HG03469 (cell line): ENCODE measurements at regions not wholly inside any gene's neighbourhood (a gene's known extent, or its start where the extent isn't known, plus 50 kb on each side); places are given as distances from the start of the nearest gene placed in this dataset.

Source experiments
- ATAC-seq: cut with Tn5 transposase; IDR thresholded peaks from one replicate; pipeline ENCODE4 v1.9.1; 2021; ENCODE audit warnings: mild to moderate bottlenecking, moderate library complexity, moderate number of reproducible peaks; ENCODE audit not compliant: unreplicated experiment

DNA sequence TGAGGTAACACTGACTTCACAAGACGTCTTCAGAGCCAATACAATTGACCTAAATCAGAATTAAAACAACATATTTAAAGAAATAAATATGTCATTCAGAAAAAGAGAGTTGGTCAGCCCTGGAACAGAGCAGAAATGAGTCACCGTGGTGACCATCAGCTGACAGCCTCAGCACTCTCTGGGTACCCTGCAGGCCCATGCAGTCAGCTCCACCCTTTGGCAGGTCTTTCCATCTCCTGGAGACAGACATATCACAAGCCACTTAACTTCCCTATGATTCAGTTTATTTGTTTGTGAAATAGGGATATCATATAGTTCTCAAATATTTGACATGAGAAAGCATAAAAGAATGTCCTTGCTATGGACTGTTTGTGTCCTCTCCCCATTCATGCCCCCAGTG lies 151.6 kb upstream of the MEF2C start:
- ATAC-seq, result no peak

GRCh38 chr5:89030798-89031197 lies 147.8 kb upstream of the MEF2C start:
- no peak for ATAC-seq

GRCh38 chr5:89028595-89029285 lies 145.8 kb upstream of the MEF2C start:
- no peak for ATAC-seq

DNA sequence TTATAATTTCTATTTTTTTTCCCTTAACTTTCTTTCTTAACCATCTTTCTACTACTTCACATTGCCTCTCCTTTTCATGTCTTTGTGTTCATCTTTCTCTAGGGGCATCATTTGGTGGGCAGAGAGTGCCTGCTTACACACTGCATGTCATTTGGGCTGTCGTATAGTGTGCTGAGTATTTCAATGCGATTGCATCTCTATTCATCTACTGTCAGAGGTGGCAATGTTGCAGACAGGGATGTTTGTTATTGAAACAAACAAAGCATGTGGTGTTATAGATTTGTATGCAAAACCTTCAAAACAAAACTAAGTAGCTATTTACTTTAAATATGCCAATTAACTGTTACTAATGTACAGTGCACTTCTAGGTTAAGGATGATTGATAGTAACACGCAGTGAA lies 141.1 kb upstream of the MEF2C start:
- no peak for ATAC-seq

GRCh38 chr5:89020926-89021610 lies 138.1 kb upstream of the MEF2C start:
- no peak for ATAC-seq

DNA sequence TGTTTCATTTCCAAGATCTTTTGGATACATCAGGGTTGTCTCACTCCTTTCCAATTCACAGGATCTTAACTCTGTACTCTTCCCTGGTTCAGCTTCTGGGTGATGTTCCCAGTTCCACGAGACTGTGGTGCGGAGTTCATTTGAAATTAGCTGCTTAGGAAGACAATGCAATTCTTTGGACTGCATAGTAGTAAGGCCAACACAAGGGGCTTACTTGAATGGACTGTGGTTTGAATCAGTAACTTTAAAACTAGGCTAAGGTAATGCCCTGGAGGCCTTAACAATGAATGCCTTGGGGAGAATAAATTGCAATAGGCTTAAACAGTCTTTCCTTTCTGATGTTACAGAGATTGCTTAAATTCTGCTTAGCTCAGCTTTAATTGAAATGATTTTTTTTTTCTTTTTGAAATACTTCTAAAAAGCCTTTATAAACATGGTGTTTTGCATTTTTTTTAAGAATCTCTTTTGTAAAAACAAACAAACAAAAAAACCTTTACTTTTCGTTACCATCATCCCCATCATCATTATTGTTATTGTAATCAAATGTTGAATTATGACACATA lies 133.8 kb upstream of the MEF2C start:
- ATAC-seq, result no peak

GRCh38 chr5:89015409-89015808 lies 132.4 kb upstream of the MEF2C start:
- no peak for ATAC-seq

DNA sequence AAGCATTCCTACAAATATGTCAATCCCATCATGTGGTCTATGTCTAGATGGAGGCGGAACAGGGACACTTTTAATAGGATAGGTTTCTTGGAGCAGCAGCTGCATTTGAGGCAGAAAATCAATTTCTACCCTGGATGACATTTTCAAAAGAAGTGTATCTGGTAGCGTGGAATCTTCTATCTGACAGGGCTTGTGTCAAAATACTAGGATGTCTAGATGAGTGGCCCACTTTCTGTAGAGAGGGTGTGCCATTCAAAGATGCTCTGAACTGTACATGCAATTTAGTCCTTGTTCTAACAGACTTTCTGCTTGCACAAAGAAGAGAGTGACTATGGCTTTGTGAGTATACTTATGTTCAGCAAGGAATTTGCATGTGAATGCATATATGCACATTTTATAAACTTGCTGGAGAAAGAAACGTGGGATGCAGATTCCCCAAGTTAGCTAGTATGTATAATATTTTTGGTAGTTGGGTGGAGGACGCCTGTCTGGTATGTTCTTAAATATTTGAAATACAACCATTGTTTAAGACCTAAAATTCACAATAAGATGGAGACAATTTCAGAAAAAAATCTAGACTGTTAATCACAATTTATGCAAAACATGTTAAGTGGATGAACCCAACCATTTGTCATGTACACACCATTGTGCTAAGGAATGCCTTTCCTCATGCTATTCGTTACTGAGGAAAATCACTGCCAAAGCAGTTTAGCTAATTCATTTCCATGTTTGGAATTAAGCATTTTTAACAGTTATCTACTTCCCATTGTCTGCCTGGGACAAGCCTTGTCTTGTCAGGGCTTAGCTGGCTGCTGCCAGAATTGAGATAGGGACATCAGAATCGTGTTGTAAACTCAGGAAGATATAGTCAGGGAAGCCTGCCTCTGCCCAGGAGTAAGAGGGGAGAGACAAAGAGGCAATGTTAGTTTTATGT lies 129.1 kb upstream of the MEF2C start:
- ATAC-seq, result no peak

DNA sequence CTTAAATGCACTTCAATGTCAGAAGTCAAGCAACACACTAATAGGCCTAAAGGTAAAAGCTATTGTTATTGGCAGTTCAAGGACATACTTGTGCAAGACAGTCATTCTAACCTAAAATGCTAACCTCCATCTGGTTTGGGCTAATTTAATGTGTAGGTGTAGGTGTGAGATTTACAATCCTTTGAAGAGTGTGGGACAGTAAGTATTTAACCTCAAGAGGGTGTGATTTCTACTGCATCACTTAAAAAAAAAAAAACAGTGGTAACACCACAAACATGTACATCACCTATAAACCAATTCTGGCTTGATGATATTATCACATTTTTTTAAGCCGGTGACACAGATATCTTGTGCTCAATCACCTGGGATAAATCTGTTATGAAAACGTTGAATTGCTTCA lies 127.5 kb upstream of the MEF2C start:
- no peak for ATAC-seq

- ATAC-seq, result no peak
Observed at GRCh38 chr5:89008291-89008690, 125.3 kb upstream of the MEF2C start.

- ATAC-seq, result no peak
Observed at GRCh38 chr5:89005990-89006389, 123.0 kb upstream of the MEF2C start.

GRCh38 chr5:89004379-89004778 lies 121.4 kb upstream of the MEF2C start:
- ATAC-seq, result no peak

DNA sequence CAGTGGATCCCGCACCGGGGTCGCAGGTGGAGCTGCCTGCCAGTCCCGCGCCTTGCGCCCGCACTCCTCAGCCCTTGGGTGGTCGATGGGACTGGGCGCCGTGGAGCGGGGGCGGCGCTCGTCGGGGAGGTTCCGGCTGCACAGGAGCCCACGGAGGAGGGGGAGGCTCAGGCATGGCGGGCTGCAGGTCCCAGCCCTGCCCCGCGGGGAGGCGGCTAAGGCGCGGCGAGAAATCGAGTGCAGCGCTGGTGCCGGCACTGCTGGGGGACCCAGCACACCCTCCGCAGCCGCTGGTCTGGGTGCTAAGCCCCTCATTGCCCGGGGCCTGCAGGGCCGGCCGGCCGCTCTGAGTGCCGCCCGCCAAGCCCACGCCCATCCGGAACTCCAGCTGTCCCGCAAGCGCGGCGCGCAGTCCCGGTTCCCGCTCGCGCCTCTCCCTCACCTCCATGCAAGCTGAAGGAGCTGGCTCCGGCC lies 120.6 kb upstream of the MEF2C start:
- ATAC-seq, result no peak

DNA sequence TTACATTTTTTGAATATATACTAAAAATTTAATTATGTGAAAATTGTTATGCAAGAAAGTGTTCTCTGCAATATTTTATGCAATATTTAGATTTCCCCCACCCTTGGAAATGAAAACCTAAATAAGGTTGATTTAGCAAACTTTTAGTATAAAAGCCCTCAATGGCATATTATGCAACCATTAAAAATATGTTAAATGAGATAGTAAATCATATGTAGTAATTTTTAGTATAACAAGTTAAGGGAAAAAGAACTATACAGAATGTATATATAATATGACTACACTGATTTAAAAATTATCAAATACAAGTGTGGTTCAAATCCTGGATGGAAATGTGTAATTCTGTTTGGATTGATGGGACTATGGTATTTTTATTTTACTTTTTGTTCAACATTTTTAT lies 116.9 kb upstream of the MEF2C start:
- ATAC-seq, result no peak

GRCh38 chr5:88997937-88998336 lies 115.0 kb upstream of the MEF2C start:
- no peak for ATAC-seq

GRCh38 chr5:88984040-88984439 lies 101.1 kb upstream of the MEF2C start:
- ATAC-seq, result no peak

- no peak for ATAC-seq
Observed at GRCh38 chr5:88979726-88980125, 96.7 kb upstream of the MEF2C start.

DNA sequence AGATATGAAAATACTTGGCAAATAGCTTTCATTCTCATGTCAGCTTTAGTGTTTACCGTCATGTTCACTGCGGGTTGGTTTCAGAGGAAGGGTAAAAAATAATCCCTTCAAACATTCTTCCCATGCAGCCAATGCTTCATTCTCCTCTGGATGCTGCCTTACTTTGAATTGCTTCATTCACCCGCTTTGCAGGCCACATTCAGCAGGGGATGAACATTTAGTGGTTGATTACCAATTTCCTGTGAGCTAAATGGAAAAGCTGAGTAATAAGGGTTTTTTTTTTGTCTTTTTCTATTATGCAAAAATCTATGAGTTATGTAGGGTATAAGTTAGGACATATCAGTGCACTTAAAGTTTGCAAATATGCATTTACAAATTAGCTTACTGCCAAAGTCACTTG lies 96.3 kb upstream of the MEF2C start:
- peak; percentile 59 for ATAC-seq

GRCh38 chr5:88976914-88977313 lies 93.9 kb upstream of the MEF2C start:
- no peak for ATAC-seq

DNA sequence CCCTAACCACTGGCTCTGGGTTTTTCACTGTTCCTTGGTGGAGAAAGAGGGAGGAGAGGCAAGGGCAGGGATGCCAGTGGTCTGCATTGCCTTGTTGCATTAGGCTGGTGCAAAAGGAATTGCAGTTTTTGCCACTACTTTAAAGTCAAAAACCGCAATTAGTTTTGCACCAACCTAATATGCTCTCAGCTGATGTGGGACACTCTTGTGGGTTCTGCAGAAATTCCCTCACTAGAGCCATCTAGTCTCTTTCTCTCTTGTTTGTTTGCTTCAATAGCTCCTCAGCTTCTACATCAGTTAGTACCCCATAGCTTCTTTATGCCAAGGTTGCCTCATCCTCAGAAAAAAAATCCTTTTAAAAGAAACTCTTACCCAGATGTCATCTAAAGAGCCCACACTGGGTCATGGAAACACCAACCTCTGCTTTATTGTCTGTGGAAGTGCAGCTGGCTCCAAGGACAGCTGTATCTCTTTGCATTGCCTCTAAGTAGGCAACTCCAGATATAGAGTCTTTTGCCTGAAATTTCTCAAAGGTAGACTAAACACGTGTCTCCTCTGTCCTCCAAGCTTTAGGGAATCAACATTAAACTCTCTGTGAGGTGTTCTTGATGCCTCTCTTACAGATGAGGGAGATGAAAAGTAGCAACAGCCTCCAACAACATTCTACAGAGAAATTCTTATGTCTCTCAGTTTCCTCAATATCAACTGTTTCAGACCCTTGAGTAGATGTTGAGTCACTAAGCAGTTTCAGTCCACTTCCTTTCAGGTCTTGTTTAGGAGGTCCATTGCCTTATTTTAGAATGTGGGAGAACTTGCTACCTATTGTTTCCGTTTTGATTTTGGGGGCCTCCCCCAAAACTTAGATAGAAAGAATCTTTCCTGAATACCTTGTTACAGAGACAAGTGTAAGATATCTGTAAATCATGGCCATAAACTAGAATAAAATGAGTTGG lies 84.9 kb upstream of the MEF2C start:
- ATAC-seq, result peak; percentile 69
